A549 (cell line): ENCODE measurements at regions not wholly inside any gene's neighbourhood (a gene's known extent, or its start where the extent isn't known, plus 50 kb on each side); places are given as distances from the start of the nearest gene placed in this dataset.
"Not testable (repeated sequence)": the region's sequence is repeated elsewhere in the genome, so short reads cannot be mapped to it uniquely, and the experiment has no call there.

Experiments
- ATAC-seq, 2 experiments: fragments of 200-7000 bp in 1 of 2; fragments of >200 bp in 1 of 2; cut with Nextera tagmentation in 1 of 2; cut with Tn5 transposase in 1 of 2; 3 replicates each; pipeline versions ENCODE4 v1.8.0 to v1.9.1; 2018 to 2020; ENCODE audit warnings: mild to moderate bottlenecking in 1 of 2, moderate library complexity in 1 of 2
- CTCF ChIA-PET: fragments of 300-600 bp; sonication (Branson Sonifier 250); formaldehyde crosslinking; extraction: SDS; loops from one replicate; lab custom pipeline; 2021; ENCODE audit warnings: antibody characterized with exemption, inconsistent platforms; lab: Yijun Ruan, JAX
- POLR2A ChIA-PET: fragments of 350-600 bp; formaldehyde crosslinking; extraction: SDS; loops from one replicate; lab custom pipeline; 2021; ENCODE audit warnings: antibody characterized with exemption, inconsistent platforms; lab: Yijun Ruan, JAX
- DNase-seq, 2 experiments: peaks; one replicate each; pipeline versions ENCODE4 v3.0.0 to v3.0.0-alpha.2; 2011 to 2016; ENCODE audit warnings: low read depth in 1 of 2, low spot score in 1 of 2
- FAIRE-seq: peaks from 2 replicates; lab custom pipeline; 2011; peaks lifted over from hg19 to GRCh38; lab: Jason Lieb, UNC
- H3K27ac ChIP-seq, 2 experiments: fragments of >200 bp; sonication (Bioruptor Twin); formaldehyde crosslinking; 3 replicates each; pipeline ENCODE4 v1.5.1; 2016 to 2017
- H3K4me1 ChIP-seq: fragments of >200 bp; sonication (Bioruptor Twin); formaldehyde crosslinking; 3 replicates; pipeline ENCODE4 v1.6.1; 2016
- H3K4me2 ChIP-seq: fragments of >200 bp; sonication (Bioruptor Twin); formaldehyde crosslinking; 3 replicates; pipeline ENCODE4 v1.6.1; 2016
- H3K4me3 ChIP-seq: fragments of >200 bp; sonication (Bioruptor Twin); formaldehyde crosslinking; 3 replicates; pipeline ENCODE4 v1.5.1; 2016
- H3K9me3 ChIP-seq: fragments of >200 bp; sonication (Bioruptor Twin); formaldehyde crosslinking; 3 replicates; pipeline ENCODE4 v1.6.1; 2016
- ATOH8 ChIP-seq: fragments of 250-450 bp; sonication (Bioruptor Pico); IDR thresholded peaks from 2 replicates; pipeline ENCODE4 v1.5.0; 2020; ENCODE audit warnings: low read depth, mild to moderate bottlenecking, moderate library complexity
- BCL3 ChIP-seq: fragments of >200 bp; sonication (Bioruptor Twin); formaldehyde crosslinking; IDR thresholded peaks from 3 replicates; pipeline ENCODE4 v1.6.1; 2016
- BHLHE40 ChIP-seq: IDR thresholded peaks from 2 replicates; pipeline ENCODE4 v1.6.1; 2012; ENCODE audit warnings: low read depth, low read length, inconsistent platforms
- CBX2 ChIP-seq: fragments of 200-600 bp; sonication (generic); IDR thresholded peaks from 2 replicates; pipeline ENCODE4 v1.6.1; 2016; ENCODE audit warnings: low read depth, mild to moderate bottlenecking, borderline replicate concordance
- CBX8 ChIP-seq: fragments of 200-600 bp; sonication (generic); IDR thresholded peaks from 2 replicates; pipeline ENCODE4 v1.6.1; 2016
- CEBPB ChIP-seq, 2 experiments: fragments of >200 bp in 1 of 2; sonication (Bioruptor Twin) in 1 of 2; formaldehyde crosslinking in 1 of 2; IDR thresholded peaks; 2 replicates each; pipeline ENCODE4 v1.6.1; 2012 to 2016
- EHMT2 ChIP-seq: fragments of 200-600 bp; sonication (generic); IDR thresholded peaks from 2 replicates; pipeline ENCODE4 v1.6.1; 2016; ENCODE audit warnings: antibody characterized with exemption, low read depth, mild to moderate bottlenecking, moderate library complexity
- ELK1 ChIP-seq: fragments of 150-350 bp; IDR thresholded peaks from 2 replicates; pipeline ENCODE4 v1.6.1; 2014; ENCODE audit warnings: low read depth, mild to moderate bottlenecking, low read length
- FOSL2 ChIP-seq, 2 experiments: fragments of 450-650 bp in 1 of 2; fragments of >200 bp in 1 of 2; sonication (Bioruptor Twin) in 1 of 2; formaldehyde crosslinking; IDR thresholded peaks; 2 replicates each; pipeline versions ENCODE4 v1.5.0 to v1.6.1; 2016 to 2020; ENCODE audit warnings: mild to moderate bottlenecking in 1 of 2, moderate library complexity in 1 of 2
- FOXS1 ChIP-seq: fragments of 250-450 bp; sonication (Bioruptor Pico); IDR thresholded peaks from 2 replicates; pipeline ENCODE4 v1.5.0; 2020; ENCODE audit warnings: mild to moderate bottlenecking, moderate library complexity
- GATA3 ChIP-seq: IDR thresholded peaks from 2 replicates; pipeline ENCODE4 v1.6.1; 2012; ENCODE audit warnings: borderline replicate concordance
- HES2 ChIP-seq: fragments of >200 bp; sonication (Bioruptor Twin); formaldehyde crosslinking; IDR thresholded peaks from 2 replicates; pipeline ENCODE4 v1.6.1; 2016
- HOXA7 ChIP-seq: fragments of 250-450 bp; sonication (Bioruptor Pico); IDR thresholded peaks from 2 replicates; pipeline ENCODE4 v1.5.0; 2020; ENCODE audit warnings: mild to moderate bottlenecking, moderate library complexity
- HOXB5 ChIP-seq: fragments of 250-450 bp; sonication (Bioruptor Pico); IDR thresholded peaks from 2 replicates; pipeline ENCODE4 v1.5.0; 2020; ENCODE audit warnings: mild to moderate bottlenecking, moderate library complexity
- KDM1A ChIP-seq: fragments of 200-600 bp; sonication (generic); IDR thresholded peaks from 2 replicates; pipeline ENCODE4 v1.6.1; 2016; ENCODE audit warnings: low read depth, mild to moderate bottlenecking
- KDM5A ChIP-seq: fragments of 200-600 bp; sonication (generic); IDR thresholded peaks from 2 replicates; pipeline ENCODE4 v1.6.1; 2016; ENCODE audit warnings: antibody characterized with exemption, mild to moderate bottlenecking
- MAFK ChIP-seq: fragments of 450-650 bp; IDR thresholded peaks from 2 replicates; pipeline ENCODE4 v1.6.1; 2014; ENCODE audit not compliant: partially characterized antibody
- NFE2L2 ChIP-seq: fragments of 150-350 bp; conservative IDR thresholded peaks from 2 replicates; pipeline ENCODE4 v1.6.1; 2014; ENCODE audit warnings: low read length
- PBX3 ChIP-seq: IDR thresholded peaks from 2 replicates; pipeline ENCODE4 v1.6.1; 2012
- POLR2A ChIP-seq: IDR thresholded peaks from 2 replicates; pipeline ENCODE4 v1.6.1; 2012; ENCODE audit warnings: mild to moderate bottlenecking, low read length
- TP53 ChIP-seq: fragments of 250-450 bp; sonication (Bioruptor Pico); IDR thresholded peaks from 2 replicates; pipeline ENCODE4 v1.5.0; 2021; ENCODE audit warnings: mild to moderate bottlenecking, moderate library complexity
- ZFP36 ChIP-seq: fragments of 450-650 bp; IDR thresholded peaks from 2 replicates; pipeline ENCODE4 v1.6.1; 2014; ENCODE audit warnings: borderline replicate concordance; ENCODE audit not compliant: partially characterized antibody
- WGBS: methylation state at CpG from one replicate; pipeline ENCODE4 v1.1.6; 2017; ENCODE audit errors: missing lambda C conversion rate; 5-methylcytosine and 5-hydroxymethylcytosine counted together

GRCh38 chr11:110852921-110853490 is 140.8 kb upstream of the ARHGAP20 start:
- TF ChIP-seq BCL3, result no peak
- TF ChIP-seq GATA3, result no peak
- TF ChIP-seq KDM5A, result no peak
- no peak for TF ChIP-seq KDM1A
- TF ChIP-seq CEBPB (IDR thresholded peaks at IDR 0.05), result no peak
- TF ChIP-seq BHLHE40, result no peak
- TF ChIP-seq ATOH8, result no peak
- no peak for TF ChIP-seq PBX3
- no peak for TF ChIP-seq EHMT2
- TF ChIP-seq HOXA7, result no peak
- no peak for TF ChIP-seq NFE2L2
- TF ChIP-seq HES2, result no peak
- TF ChIP-seq ZFP36, result no peak
- no peak for TF ChIP-seq POLR2A
- TF ChIP-seq TP53 (CRISPR knock-in tag), result no peak
- no peak for TF ChIP-seq HOXB5 (CRISPR knock-in tag)
- TF ChIP-seq MAFK, result no peak
- no peak for TF ChIP-seq FOXS1 (CRISPR knock-in tag)
- no peak for TF ChIP-seq CBX8
- TF ChIP-seq CBX2, result no peak
- Histone ChIP-seq H3K4me3 (no peak overlapping the region), H3K27ac (no peak overlapping the region), H3K4me2 (no peak overlapping the region), H3K4me1 (no peaks in the 10 kb centered on the region), H3K9me3 (no peaks in the 10 kb centered on the region)
- no peak for DNase-seq
- FAIRE-seq, result no peak
- CTCF ChIA-PET, result interaction anchor here (0.6 kb wide), 1 partner anchor 11 kb away, joined by 3 read pairs; no protein-coding TSS in a partner anchor
- POLR2A ChIA-PET, result no interaction called here
- WGBS, result 41% methylated on average over 3 of the region's 3 CpGs
- ATAC-seq, result no peak

GRCh38 chr11:110850846-110851245 is 138.6 kb upstream of the ARHGAP20 start:
- ChIA-PET POLR2A (no interaction called here), CTCF (no interaction called here)
- Histone ChIP-seq H3K9me3 (no peaks in the 10 kb centered on the region), H3K4me1 (no peaks in the 10 kb centered on the region), H3K4me2 (no peak overlapping the region), H3K4me3 (no peak overlapping the region), H3K27ac (no peak overlapping the region)
- DNase-seq (no peak), FAIRE-seq (no peak), ATAC-seq (no peak)
- TF ChIP-seq ELK1, result no peak
- no peak for TF ChIP-seq FOSL2 (IDR thresholded peaks at IDR 0.05)
- no peak for TF ChIP-seq FOSL2 (CRISPR knock-in tag; IDR thresholded peaks at IDR 0.05)
- 3% methylated on average over 3 of the region's 3 CpGs for WGBS

- H3K4me2 ChIP-seq, CTCF ChIA-PET, H3K4me1 ChIP-seq, ATAC-seq, H3K9me3 ChIP-seq, DNase-seq, H3K4me3 ChIP-seq, POLR2A ChIA-PET, FAIRE-seq, H3K27ac ChIP-seq: not testable (repeated sequence)
- 5% methylated on average over 1 of the region's 1 CpG for WGBS
These were observed 130.8 kb upstream of the ARHGAP20 start for GRCh38 chr11:110843053-110843452.
